HG03045 (cell line): ENCODE measurements at regions not wholly inside any gene's neighbourhood (a gene's known extent, or its start where the extent isn't known, plus 50 kb on each side); places are given as distances from the start of the nearest gene placed in this dataset.
"Not testable (repeated sequence)": the region's sequence is repeated elsewhere in the genome, so short reads cannot be mapped to it uniquely, and the experiment has no call there.

Experiments
- ATAC-seq: cut with Tn5 transposase; IDR thresholded peaks from one replicate; pipeline ENCODE4 v1.9.1; 2021; ENCODE audit warnings: mild to moderate bottlenecking, moderate library complexity; ENCODE audit not compliant: unreplicated experiment

DNA sequence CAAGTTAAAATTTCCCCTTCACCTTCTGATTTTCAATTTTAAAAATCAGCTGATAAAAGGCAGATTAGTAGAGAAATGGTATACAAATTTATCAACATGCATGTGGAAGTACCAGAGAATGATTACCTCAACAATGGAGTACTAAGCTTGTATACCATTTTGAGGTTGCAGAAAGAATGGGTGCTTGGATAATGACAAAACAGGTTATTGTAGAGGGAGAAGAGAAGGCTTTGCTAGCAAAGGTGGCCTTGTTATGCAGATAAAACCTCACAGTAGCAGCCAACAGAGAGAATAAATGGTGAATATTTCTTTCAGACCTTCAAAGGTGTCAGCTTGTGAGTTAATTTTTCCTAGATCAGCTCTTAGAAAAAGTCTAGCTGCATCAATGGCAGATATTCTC is 1174.9 kb upstream of the ADGRL4 start:
- no peak for ATAC-seq

- ATAC-seq = no peak
Measured at GRCh38 chr1:80171631-80172030, 1165.1 kb upstream of the ADGRL4 start.

DNA sequence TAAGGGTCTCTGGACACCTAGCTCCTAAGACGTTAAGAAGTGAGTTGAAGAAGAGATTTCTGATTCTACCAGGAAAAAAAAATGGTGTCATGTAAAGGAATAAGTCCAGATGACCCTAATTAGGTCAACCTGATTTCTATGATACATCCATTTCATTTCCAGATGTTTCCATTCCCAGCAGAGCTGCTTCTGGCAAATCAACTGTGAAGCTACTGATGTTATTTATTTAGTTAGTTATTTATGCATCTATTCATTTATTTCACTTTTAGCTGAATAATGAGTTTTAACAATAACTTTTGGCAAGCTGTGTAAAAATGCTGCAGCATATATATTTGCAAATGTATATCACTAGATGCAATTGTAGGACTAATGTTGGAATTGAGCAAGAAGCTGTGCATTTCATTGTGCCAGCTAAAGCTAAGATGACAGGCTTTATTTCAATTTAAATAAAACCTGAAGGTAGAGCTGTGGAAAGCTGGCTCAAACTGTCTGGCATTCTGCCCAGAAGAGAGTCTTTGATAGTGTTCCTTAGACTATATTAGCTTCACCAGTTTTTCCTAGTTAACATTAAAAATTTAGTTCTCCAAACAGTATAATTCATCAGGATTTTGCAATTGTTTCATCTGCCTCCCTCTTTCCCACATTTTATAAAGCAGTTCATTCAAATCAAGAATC is 1164.4 kb upstream of the ADGRL4 start:
- ATAC-seq = no peak

GRCh38 chr1:80164150-80164549 is 1157.6 kb upstream of the ADGRL4 start:
- ATAC-seq = no peak

DNA sequence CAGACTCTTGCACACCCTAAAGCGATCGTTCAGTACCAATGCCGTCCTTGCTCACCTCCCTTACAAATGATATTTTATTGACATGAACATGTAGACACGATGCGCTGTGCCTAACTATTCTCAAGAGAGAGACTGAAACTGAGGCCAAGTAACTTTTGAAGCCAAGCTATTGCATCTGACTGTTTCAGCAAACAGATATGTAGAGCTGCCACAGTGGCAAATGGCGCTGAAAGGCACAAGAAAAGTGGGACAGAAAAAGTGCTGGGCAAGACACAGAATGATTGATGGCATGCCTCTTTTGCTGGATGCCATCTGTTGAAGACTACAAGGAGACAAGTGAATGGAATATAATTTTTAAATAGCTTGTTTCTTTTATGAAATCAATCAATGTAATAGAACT is 1157.2 kb upstream of the ADGRL4 start:
- ATAC-seq = no peak

- no peak for ATAC-seq
Measured at GRCh38 chr1:80158771-80159170, 1152.2 kb upstream of the ADGRL4 start.

GRCh38 chr1:80158266-80158665 is 1151.7 kb upstream of the ADGRL4 start:
- ATAC-seq = no peak

DNA sequence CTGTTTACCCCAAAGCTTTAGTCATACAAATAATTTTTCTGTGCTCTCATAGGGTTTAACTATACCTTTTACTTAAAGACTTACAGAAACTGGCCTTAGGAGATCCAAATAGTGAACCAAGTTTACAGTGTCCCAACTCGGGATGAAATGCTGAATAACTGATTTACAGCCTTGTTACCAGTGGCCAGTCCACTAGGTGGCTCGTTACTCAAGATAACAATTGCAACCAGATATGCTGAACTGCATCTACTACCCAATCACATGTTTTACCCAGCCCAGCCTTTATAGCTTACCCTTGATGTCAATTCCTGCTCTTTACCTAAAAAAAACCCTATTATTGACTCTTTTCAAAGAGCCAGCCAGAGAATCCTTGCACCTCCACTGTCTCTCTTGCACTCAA is 1148.8 kb upstream of the ADGRL4 start:
- ATAC-seq = no peak

DNA sequence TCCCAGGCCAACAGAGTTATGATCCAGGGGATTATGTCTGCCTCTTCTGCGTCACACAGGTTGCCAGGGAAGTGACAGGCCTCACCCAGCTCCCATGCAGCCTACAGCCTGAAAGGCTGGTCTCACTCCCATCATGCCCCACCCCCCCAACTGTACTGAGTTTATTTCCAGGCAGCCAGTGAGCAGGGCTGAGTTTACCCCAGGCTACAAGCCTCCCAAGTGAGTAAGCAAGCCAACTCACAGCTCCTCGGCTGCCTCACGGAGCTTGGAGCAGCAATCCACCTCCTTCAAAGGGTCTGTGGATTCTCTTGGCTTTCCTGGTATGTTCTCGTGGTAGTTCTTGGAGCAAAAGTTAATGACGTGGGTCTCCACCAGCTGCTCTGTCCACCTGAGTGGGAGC is 1147.6 kb upstream of the ADGRL4 start:
- no peak for ATAC-seq

DNA sequence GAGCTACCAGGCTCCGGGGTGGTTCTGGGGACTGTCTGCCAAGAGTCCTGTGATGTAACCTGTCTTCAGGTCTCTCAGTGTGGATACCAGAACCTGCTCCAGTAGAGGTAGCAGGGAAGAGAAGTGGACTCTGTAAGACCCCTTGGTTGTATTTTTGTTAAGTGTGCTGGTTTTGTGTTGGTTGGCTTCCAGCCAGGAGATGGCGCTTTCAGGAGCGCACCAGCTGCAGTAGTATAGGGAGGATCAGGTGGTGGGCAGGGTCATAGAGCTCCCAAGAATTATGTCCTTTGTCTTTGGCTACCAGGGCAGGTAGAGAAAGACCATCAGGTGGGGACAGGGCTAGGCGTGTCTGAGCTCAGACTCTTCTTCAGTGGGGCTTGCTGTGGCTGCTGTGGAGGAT is 1147.2 kb upstream of the ADGRL4 start:
- ATAC-seq = no peak

DNA sequence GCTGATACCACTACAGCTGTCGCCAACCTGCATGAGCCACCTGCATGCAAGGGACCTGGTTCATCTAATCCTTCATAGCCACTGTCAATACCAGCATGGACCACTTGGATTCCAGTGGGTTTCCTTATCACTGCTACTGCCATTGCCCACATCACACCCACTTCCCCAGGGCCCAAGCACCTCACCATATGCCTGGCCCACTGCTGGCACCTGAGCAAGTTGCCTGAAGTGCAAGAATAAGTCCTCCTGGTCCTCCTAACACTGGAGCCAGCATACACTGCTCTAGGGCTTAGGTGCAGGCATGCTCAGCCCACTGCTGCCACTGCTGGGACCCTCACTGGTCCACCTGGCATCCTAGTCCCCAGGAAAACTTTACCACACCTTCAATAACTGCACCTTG is 1136.8 kb upstream of the ADGRL4 start:
- no peak for ATAC-seq

DNA sequence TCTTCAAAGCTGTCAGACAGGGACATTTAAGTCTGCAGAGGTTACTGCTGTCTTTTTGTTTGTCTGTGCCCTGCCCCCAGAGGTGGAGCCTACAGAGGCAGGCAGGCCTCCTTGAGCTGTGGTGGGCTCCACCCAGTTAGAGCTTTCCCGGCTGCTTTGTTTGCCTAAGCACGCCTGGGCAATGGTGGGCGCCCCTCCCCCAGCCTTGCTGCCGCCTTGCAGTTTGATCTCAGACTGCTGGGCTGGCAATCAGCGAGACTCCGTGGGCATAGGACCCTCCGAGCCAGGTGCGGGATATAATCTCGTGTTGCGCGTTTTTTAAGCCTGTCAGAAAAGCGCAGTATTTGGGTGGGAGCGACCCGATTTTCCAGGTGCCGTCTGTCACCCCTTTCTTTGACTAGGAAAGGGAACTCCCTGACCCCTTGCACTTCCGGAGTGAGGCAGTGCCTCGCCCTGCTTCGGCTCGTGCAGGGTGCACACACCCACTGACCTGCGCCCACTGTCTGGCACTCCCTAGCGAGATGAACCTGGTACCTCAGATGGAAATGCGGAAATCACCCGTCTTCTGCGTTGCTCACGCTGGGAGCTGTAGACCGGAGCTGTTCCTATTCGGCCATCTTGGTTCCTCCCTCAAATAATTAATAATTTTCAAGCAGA is 1131.5 kb upstream of the ADGRL4 start:
- not testable (repeated sequence) for ATAC-seq

GRCh38 chr1:80113168-80114038 is 1106.9 kb upstream of the ADGRL4 start:
- ATAC-seq = no peak

GRCh38 chr1:80101159-80101558 is 1094.6 kb upstream of the ADGRL4 start:
- ATAC-seq = no peak

GRCh38 chr1:80099713-80100112 is 1093.2 kb upstream of the ADGRL4 start:
- no peak for ATAC-seq

GRCh38 chr1:80085067-80085466 is 1078.5 kb upstream of the ADGRL4 start:
- ATAC-seq = no peak

GRCh38 chr1:80083892-80084291 is 1077.4 kb upstream of the ADGRL4 start:
- no peak for ATAC-seq

DNA sequence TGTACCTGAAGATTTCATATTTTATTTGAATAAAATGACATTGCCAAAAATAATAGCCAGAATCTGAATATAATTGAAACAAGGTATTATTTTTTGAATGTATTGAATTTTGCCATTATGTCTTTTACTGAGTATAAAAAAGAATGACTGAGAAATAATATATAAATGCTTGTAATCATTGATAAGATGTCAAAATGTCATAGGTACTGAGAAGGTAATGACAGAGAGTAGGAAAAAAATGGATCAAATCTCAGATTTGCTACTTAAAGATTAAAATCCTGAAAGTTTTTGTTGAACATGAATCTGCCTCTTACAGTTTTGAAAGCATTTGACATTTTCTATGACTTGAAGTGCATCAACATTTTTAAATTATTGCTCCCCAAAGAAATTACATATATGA is 1069.9 kb upstream of the ADGRL4 start:
- no peak for ATAC-seq

GRCh38 chr1:80075351-80075750 is 1068.8 kb upstream of the ADGRL4 start:
- no peak for ATAC-seq

GRCh38 chr1:80072563-80072962 is 1066.0 kb upstream of the ADGRL4 start:
- ATAC-seq = no peak

- no peak for ATAC-seq
Measured at GRCh38 chr1:80066060-80066459, 1059.5 kb upstream of the ADGRL4 start.

DNA sequence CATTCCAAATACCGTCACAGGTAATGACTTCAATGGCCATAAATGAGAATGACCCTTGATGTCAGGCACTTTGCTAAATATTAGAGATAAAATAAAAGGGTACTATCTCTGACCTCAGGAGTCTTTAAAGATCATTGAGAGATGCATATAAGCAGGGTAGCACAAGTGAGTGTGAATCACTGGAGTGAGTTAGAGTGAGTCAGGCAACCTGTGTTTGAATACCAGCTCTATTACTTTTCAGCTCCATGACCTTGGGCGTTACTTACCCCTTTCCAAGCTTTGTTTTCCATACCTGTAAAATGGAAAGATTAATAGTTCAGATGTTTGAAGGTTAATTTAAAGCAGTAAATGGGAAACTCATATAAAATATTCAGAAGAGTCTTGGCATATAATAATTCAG is 1058.0 kb upstream of the ADGRL4 start:
- no peak for ATAC-seq
